A549 (cell line): ENCODE measurements at regions not wholly inside any gene's neighbourhood (a gene's known extent, or its start where the extent isn't known, plus 50 kb on each side); places are given as distances from the start of the nearest gene placed in this dataset.
A peak's percentile ranks its signal among the peaks of the same experiment; 100 is the strongest.

Source experiments
- ATAC-seq, 2 experiments: fragments of 200-7000 bp in 1 of 2; fragments of >200 bp in 1 of 2; cut with Nextera tagmentation in 1 of 2; cut with Tn5 transposase in 1 of 2; 3 replicates each; pipeline versions ENCODE4 v1.8.0 to v1.9.1; 2018 to 2020; ENCODE audit warnings: mild to moderate bottlenecking in 1 of 2, moderate library complexity in 1 of 2
- CTCF ChIA-PET: fragments of 300-600 bp; sonication (Branson Sonifier 250); formaldehyde crosslinking; extraction: SDS; loops from one replicate; lab custom pipeline; 2021; ENCODE audit warnings: antibody characterized with exemption, inconsistent platforms; lab: Yijun Ruan, JAX
- POLR2A ChIA-PET: fragments of 350-600 bp; formaldehyde crosslinking; extraction: SDS; loops from one replicate; lab custom pipeline; 2021; ENCODE audit warnings: antibody characterized with exemption, inconsistent platforms; lab: Yijun Ruan, JAX
- DNase-seq, 2 experiments: peaks; one replicate each; pipeline versions ENCODE4 v3.0.0 to v3.0.0-alpha.2; 2011 to 2016; ENCODE audit warnings: low read depth in 1 of 2, low spot score in 1 of 2
- FAIRE-seq: peaks from 2 replicates; lab custom pipeline; 2011; peaks lifted over from hg19 to GRCh38; lab: Jason Lieb, UNC
- H3K27ac ChIP-seq, 2 experiments: fragments of >200 bp; sonication (Bioruptor Twin); formaldehyde crosslinking; 3 replicates each; pipeline ENCODE4 v1.5.1; 2016 to 2017
- H3K4me1 ChIP-seq: fragments of >200 bp; sonication (Bioruptor Twin); formaldehyde crosslinking; 3 replicates; pipeline ENCODE4 v1.6.1; 2016
- H3K4me2 ChIP-seq: fragments of >200 bp; sonication (Bioruptor Twin); formaldehyde crosslinking; 3 replicates; pipeline ENCODE4 v1.6.1; 2016
- H3K4me3 ChIP-seq: fragments of >200 bp; sonication (Bioruptor Twin); formaldehyde crosslinking; 3 replicates; pipeline ENCODE4 v1.5.1; 2016
- H3K9me3 ChIP-seq: fragments of >200 bp; sonication (Bioruptor Twin); formaldehyde crosslinking; 3 replicates; pipeline ENCODE4 v1.6.1; 2016
- CEBPB ChIP-seq, 2 experiments: fragments of >200 bp in 1 of 2; sonication (Bioruptor Twin) in 1 of 2; formaldehyde crosslinking in 1 of 2; IDR thresholded peaks; 2 replicates each; pipeline ENCODE4 v1.6.1; 2012 to 2016
- CHD4 ChIP-seq: fragments of 200-600 bp; sonication (generic); IDR thresholded peaks from 2 replicates; pipeline ENCODE4 v1.6.1; 2016; ENCODE audit warnings: antibody characterized with exemption, mild to moderate bottlenecking, borderline replicate concordance
- HDAC2 ChIP-seq: fragments of 200-600 bp; sonication (generic); IDR thresholded peaks from 2 replicates; pipeline ENCODE4 v1.6.1; 2016
- HOXB13 ChIP-seq: fragments of 250-450 bp; sonication (Bioruptor Pico); IDR thresholded peaks from 2 replicates; pipeline ENCODE4 v1.5.0; 2020; ENCODE audit warnings: low read depth, mild to moderate bottlenecking, moderate library complexity
- KDM5A ChIP-seq: fragments of 200-600 bp; sonication (generic); IDR thresholded peaks from 2 replicates; pipeline ENCODE4 v1.6.1; 2016; ENCODE audit warnings: antibody characterized with exemption, mild to moderate bottlenecking
- MAFK ChIP-seq: fragments of 450-650 bp; IDR thresholded peaks from 2 replicates; pipeline ENCODE4 v1.6.1; 2014; ENCODE audit not compliant: partially characterized antibody
- NR3C1 ChIP-seq: fragments of >200 bp; sonication (Bioruptor Twin); formaldehyde crosslinking; IDR thresholded peaks from 3 replicates; pipeline ENCODE4 v1.6.1; 2017
- PHF8 ChIP-seq: fragments of 200-600 bp; sonication (generic); IDR thresholded peaks from 2 replicates; pipeline ENCODE4 v1.6.1; 2016; ENCODE audit warnings: low read depth, mild to moderate bottlenecking, antibody characterized with exemption, moderate library complexity, borderline replicate concordance
- POLR2AphosphoS2 ChIP-seq: conservative IDR thresholded peaks from 2 replicates; pipeline ENCODE4 v1.6.1; 2012; ENCODE audit warnings: low read length, improper control_type of control experiment, inconsistent platforms
- RFX5 ChIP-seq: fragments of 450-650 bp; IDR thresholded peaks from 2 replicates; pipeline ENCODE4 v1.7.1; 2014; ENCODE audit warnings: antibody characterized with exemption, mild to moderate bottlenecking, moderate library complexity
- RNF2 ChIP-seq: fragments of 200-600 bp; sonication (generic); IDR thresholded peaks from 2 replicates; pipeline ENCODE4 v1.6.1; 2016; ENCODE audit warnings: low read depth, mild to moderate bottlenecking, antibody characterized with exemption, moderate library complexity, borderline replicate concordance
- TFCP2L1 ChIP-seq: fragments of 250-450 bp; sonication (Bioruptor Pico); IDR thresholded peaks from 2 replicates; pipeline ENCODE4 v1.5.0; 2021; ENCODE audit warnings: mild to moderate bottlenecking
- ZFP36 ChIP-seq: fragments of 450-650 bp; IDR thresholded peaks from 2 replicates; pipeline ENCODE4 v1.6.1; 2014; ENCODE audit warnings: borderline replicate concordance; ENCODE audit not compliant: partially characterized antibody
- WGBS: methylation state at CpG from one replicate; pipeline ENCODE4 v1.1.6; 2017; ENCODE audit errors: missing lambda C conversion rate; 5-methylcytosine and 5-hydroxymethylcytosine counted together
- TF ChIP-seq, protein P1 (sequence below): IDR thresholded peaks from 2 replicates; pipeline ENCODE4 v1.6.1; 2012
- TF ChIP-seq, protein P2 (sequence below): fragments of 150-350 bp; IDR thresholded peaks from 2 replicates; pipeline ENCODE4 v1.6.1; 2014; ENCODE audit warnings: low read depth, mild to moderate bottlenecking, low read length
- TF ChIP-seq, protein P3 (sequence below): fragments of >200 bp; sonication (Bioruptor Twin); formaldehyde crosslinking; IDR thresholded peaks from 2 replicates; pipeline ENCODE4 v1.6.1; 2016

DNA sequence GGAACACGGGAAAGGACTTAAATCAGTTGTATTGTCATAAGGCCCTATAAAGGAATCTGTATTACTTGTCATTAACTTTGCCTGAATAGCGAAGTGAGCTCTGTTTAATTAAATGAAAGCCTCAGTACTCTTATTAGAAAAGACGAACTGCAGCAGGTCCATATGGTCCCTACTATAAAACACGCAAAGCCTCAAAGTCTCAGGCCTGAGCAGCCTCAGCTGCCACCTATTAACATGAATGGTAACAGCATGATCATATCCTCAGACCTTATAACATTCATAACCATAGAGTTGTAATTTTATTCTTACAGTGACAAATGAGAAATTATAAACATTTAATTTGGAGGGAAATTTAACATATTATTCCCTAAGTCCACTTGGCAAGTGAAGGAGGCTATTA lies 1113.7 kb upstream of the WWC1 start:
- no peak overlapping the region for H3K4me3 ChIP-seq
- DNase-seq (no peak), ATAC-seq (no peak), FAIRE-seq (no peak)
- POLR2A ChIA-PET, result no interaction called here
- no peaks in the 10 kb centered on the region for H3K9me3 ChIP-seq
- CTCF ChIA-PET, result no interaction called here
- 9% methylated on average over 4 of the region's 4 CpGs for WGBS
- H3K4me1 ChIP-seq, result no peaks in the 10 kb centered on the region
- no peak overlapping the region for H3K4me2 ChIP-seq
- TF ChIP-seq NR3C1, result no peak
- TF ChIP-seq, all 56 proteins: peak for 0
- no peak overlapping the region for H3K27ac ChIP-seq

DNA sequence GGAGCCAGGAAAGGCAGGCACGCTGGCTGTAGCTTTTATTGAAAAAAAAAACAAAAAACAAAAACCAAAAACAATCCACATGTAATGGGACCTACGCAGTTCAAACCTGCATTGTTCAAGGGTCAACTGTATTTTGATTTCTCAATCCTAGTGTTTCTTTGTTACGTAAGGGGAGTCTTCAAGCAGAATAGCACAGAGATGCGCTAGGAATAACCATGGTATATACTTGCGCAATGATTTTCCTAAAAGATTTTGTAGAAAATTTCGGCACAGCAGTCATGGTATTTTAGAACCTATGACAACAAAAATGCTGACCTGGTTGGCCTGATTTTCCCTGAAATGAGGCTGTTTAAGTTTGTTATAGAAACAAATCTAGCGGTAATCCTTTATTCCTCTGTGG lies 1110.5 kb upstream of the WWC1 start:
- Histone ChIP-seq H3K4me2 (no peak overlapping the region), H3K4me1 (no peaks in the 10 kb centered on the region), H3K27ac (no peak overlapping the region)
- WGBS, result 37% methylated on average over 7 of the region's 7 CpGs
- FAIRE-seq, result no peak
- ChIA-PET POLR2A (no interaction called here), CTCF (no interaction called here)
- TF ChIP-seq KDM5A (no peak), CEBPB (IDR thresholded peaks at IDR 0.05) (peak in 1 of 2 experiments; percentile 47; a peak in 2 of 4 replicates)
- TF ChIP-seq, all 56 proteins: peak for 1
- ATAC-seq (no peak), DNase-seq (no peak)
- no peaks in the 10 kb centered on the region for H3K9me3 ChIP-seq
- H3K4me3 ChIP-seq, result no peak overlapping the region

DNA sequence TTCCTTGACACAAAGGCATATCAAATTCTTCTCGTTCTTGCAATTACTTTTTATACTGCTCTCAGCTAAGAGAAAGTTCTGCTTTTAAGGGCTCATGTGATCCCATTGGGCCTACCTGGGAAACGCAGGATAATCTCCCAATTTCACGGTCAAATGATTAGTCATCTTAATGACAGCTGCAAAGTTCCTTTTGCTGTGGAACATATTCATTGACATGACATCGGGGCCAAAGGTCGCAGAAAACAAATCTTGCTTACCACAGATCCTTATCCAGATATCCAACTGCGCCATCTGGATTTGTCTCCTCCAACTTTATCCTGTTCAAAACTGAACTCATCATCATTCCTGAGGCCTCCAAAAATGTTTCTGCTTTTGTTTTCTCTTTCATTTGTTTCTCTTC lies 1085.6 kb upstream of the WWC1 start:
- FAIRE-seq, result no peak
- H3K27ac ChIP-seq, result no peak overlapping the region
- TF ChIP-seq ZFP36, result no peak
- no peak for TF ChIP-seq CEBPB (IDR thresholded peaks at IDR 0.05)
- TF ChIP-seq HOXB13 (CRISPR knock-in tag), result no peak
- TF ChIP-seq HDAC2, result no peak
- TF ChIP-seq CHD4, result no peak
- TF ChIP-seq MAFK, result no peak
- no peak for TF ChIP-seq RFX5
- no peak for TF ChIP-seq PHF8
- TF ChIP-seq, protein P1, sequence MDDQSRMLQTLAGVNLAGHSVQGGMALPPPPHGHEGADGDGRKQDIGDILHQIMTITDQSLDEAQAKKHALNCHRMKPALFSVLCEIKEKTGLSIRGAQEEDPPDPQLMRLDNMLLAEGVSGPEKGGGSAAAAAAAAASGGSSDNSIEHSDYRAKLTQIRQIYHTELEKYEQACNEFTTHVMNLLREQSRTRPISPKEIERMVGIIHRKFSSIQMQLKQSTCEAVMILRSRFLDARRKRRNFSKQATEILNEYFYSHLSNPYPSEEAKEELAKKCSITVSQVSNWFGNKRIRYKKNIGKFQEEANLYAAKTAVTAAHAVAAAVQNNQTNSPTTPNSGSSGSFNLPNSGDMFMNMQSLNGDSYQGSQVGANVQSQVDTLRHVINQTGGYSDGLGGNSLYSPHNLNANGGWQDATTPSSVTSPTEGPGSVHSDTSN, result no peak
- TF ChIP-seq, all 56 proteins: peak for 0
- Histone ChIP-seq H3K4me2 (no peak overlapping the region), H3K9me3 (no peaks in the 10 kb centered on the region), H3K4me1 (no peaks in the 10 kb centered on the region), H3K4me3 (no peak overlapping the region)
- DNase-seq, result no peak
- no peak for ATAC-seq
- ChIA-PET CTCF (no interaction called here), POLR2A (no interaction called here)
- WGBS, result 12% methylated on average over 6 of the region's 6 CpGs

DNA sequence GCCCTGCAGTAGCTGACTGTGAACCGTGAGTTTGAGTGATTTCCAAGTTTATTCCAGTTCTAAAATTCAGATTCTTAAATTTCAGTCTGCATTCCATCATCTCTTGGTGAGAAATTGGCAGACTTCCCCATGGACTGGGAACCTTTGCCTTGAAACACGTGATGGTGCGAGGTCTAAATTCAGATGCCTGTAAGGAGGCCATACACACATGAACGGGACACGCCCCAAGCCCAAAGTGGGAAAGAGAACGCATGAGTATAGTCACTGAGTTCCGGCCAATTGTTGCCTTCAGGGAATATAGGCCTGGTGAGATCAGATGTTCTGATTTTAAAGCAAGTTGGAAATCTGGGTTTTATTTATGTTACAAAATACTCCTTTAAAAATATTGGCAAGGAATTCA lies 1084.4 kb upstream of the WWC1 start:
- H3K4me3 ChIP-seq, result no peak overlapping the region
- POLR2A ChIA-PET, result no interaction called here
- no peak for FAIRE-seq
- no peak for DNase-seq
- no peaks in the 10 kb centered on the region for H3K9me3 ChIP-seq
- H3K4me1 ChIP-seq, result no peaks in the 10 kb centered on the region
- no peak overlapping the region for H3K4me2 ChIP-seq
- no peak for ATAC-seq
- TF ChIP-seq, protein P2, sequence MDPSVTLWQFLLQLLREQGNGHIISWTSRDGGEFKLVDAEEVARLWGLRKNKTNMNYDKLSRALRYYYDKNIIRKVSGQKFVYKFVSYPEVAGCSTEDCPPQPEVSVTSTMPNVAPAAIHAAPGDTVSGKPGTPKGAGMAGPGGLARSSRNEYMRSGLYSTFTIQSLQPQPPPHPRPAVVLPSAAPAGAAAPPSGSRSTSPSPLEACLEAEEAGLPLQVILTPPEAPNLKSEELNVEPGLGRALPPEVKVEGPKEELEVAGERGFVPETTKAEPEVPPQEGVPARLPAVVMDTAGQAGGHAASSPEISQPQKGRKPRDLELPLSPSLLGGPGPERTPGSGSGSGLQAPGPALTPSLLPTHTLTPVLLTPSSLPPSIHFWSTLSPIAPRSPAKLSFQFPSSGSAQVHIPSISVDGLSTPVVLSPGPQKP, result no peak
- TF ChIP-seq TFCP2L1 (CRISPR knock-in tag) (no peak), RNF2 (no peak), POLR2AphosphoS2 (no peak)
- TF ChIP-seq, protein P3, sequence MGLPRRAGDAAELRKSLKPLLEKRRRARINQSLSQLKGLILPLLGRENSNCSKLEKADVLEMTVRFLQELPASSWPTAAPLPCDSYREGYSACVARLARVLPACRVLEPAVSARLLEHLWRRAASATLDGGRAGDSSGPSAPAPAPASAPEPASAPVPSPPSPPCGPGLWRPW, result no peak
- no peak overlapping the region for H3K27ac ChIP-seq
- CTCF ChIA-PET, result interaction anchor here (0.6 kb wide), 1 partner anchor 12 kb away, joined by 3 read pairs; no protein-coding TSS in a partner anchor
- WGBS, result 60% methylated on average over 7 of the region's 7 CpGs
